UCSD-AML1 (cell line): ENCODE measurements at regions not wholly inside any gene's neighbourhood (a gene's known extent, or its start where the extent isn't known, plus 50 kb on each side); places are given as distances from the start of the nearest gene placed in this dataset.
"Not testable (repeated sequence)": the region's sequence is repeated elsewhere in the genome, so short reads cannot be mapped to it uniquely, and the experiment has no call there.

Experiments
- DNase-seq: peaks from one replicate; lab custom pipeline; 2025; ENCODE audit not compliant: unreplicated experiment; lab: John Stamatoyannopoulos, UW

DNA sequence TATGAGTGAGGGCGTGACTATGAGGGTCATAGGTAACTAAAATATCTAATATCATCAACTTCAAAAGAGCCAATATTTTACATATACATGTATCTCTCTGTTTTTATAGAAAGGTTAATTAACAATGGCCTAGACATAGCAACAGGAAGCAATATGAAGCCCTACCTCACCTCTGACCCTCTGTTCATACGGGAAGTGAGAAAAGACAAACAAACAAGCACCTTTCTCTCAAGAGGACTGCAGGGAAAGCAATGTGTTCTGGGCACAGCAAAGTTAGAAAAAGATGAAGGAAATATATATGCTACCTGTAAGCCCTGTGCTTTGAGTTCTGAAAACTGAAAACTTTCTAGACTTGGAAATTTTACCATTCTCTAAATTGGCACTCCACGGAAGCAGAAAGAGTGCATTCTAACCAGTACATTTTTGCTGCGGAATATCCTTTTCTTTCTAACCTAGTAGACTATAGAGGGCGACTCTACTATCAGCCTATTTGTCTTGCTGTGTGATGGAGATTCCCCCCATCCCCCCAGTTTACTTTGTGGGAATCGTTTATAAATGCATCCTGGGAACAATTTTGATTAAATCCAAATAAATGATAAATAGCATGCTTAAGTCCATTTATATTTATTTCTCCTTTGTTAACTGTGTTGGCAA, 830.4 kb upstream of the FAT3 start:
- no peak for DNase-seq

DNA sequence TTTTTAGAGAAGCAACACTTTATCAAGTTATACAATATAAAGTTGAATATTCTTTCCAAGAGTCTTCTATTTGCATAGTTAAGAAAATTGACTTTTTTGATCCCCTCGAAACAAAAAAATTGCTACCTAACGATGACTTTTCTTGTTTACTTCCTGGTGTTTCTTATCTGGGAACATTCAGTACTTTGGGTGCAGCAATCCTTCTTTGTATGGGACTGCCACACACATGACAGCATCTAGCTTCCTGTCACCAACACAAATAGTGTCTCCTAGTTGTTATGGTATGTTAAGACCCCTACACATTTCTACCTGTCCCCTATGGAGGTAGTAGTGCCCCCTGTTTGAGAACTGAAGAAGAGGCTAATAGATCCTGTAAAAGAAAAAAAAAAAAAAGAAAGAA, 841.7 kb upstream of the FAT3 start:
- no peak for DNase-seq

DNA sequence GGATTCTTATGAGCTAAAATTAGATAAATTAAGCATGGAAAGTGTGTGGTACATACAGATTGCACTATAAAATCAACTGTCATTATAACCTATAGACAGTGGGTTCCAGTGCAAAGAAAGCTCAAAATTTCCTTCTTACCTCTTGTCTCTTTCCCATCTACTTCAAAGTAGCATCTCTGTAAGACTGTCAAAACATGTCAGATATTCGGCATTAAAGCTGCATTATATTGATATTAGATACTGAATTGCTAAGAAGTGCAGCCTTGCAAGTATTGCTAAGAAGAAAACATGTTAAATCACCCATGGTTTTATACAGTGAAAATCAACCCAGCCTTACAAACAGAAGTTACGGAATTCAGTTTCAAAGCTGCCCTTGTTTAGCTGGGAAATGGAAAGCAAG, 849.8 kb upstream of the FAT3 start:
- no peak for DNase-seq

GRCh38 chr11:91373497-91373896, 851.1 kb upstream of the FAT3 start:
- DNase-seq = no peak

DNA sequence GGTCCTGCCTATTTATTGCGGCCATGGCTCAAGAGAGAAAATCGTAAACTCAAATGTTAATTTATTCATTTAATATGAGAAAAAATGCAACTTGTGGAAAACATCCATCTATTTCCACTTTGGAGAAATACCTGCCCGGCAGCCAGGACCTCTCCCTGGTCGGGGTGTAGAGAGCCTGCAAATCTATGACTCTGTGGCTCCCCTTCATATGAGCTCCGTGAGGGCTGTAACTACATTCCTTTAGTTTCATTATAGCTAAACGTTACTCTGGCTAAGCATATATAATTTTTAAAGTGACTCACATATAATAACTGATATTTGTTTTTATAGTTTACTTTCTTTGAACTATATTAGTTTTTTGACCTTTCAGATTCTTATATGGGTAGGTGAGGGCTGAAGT, 857.8 kb upstream of the FAT3 start:
- no peak for DNase-seq

GRCh38 chr11:91365986-91366585, 858.5 kb upstream of the FAT3 start:
- no peak for DNase-seq

- DNase-seq = no peak
Measured at GRCh38 chr11:91350931-91351330, 873.7 kb upstream of the FAT3 start.

- no peak for DNase-seq
Measured at GRCh38 chr11:91326751-91327150, 897.9 kb upstream of the FAT3 start.

GRCh38 chr11:91326280-91326679, 898.3 kb upstream of the FAT3 start:
- no peak for DNase-seq

DNA sequence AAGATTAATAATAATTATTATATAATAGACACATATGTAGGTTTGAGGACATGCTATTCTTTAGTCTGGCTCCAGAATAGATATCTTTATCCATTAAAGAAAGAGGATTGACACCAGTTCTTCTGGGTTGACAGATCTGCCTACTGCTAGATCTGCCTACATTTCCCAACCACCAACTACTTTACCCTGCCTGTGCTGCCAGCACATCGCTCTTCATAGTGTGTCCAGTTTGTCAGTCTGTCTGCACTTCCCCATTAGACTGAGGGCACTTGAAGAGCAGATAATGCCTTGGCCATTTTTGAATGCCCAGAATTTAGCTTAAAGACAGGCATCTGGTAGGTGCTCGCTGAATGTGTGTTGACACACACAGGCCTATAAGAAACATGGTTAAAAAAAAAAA, 910.1 kb upstream of the FAT3 start:
- no peak for DNase-seq

GRCh38 chr11:91312541-91312940, 912.1 kb upstream of the FAT3 start:
- DNase-seq = no peak

GRCh38 chr11:91310085-91310484, 914.5 kb upstream of the FAT3 start:
- no peak for DNase-seq

DNA sequence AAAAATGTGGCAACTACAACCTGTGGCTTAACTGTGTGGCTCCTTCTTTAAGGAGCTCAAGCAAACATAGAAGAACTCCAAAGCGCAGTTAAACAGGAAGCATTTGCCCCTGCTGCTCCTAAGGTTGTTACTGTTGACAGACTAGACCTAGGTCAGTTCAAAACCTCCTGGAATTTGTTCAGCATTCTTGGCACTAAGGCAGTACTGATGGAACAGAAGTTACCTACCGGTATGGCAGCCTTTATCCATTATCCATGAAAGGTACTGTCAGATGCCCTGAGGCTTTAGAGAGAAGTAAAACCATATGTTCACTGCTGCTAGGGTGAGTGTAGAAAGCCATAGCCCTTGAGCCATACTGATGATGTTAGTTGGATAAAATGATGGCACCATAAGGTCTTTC, 916.5 kb upstream of the FAT3 start:
- DNase-seq = no peak

- no peak for DNase-seq
Measured at GRCh38 chr11:91305402-91305801, 919.2 kb upstream of the FAT3 start.

GRCh38 chr11:91303749-91304148, 920.9 kb upstream of the FAT3 start:
- no peak for DNase-seq

DNA sequence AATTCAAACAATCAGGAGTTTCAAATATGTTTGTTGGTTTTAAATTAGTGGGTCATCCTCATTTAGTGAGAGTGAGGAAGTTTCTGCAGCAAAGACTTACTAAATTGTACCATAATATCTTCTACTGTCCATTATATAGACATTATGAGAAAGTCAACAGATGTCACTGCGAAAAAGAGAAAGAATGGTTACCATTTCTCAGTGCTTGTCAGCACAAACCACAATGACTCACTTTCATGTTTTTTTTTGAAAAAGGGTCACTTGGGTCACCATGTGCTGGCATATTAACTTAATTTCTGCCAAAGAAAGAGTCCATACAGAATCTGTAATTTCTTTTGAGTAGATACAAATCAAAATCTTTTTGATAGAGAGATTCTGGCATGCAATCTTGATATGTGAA, 924.6 kb upstream of the FAT3 start:
- no peak for DNase-seq

DNA sequence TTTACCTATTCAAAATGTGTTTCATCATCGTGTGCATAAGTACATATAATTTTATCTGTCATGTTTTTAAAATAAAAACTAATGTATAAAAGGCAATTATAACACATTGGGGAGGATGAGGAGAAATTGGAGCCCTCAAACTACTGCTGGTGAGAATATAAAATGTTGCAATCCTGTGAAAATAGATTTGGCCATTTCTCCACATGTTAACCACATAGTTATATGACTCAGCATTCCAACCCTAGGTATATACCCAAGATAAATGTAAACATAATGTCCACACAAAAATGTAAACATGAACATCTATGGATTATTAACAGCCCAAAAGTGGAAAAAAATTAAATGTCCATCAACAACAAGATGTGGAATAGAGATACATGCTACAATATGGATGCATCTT, 928.0 kb upstream of the FAT3 start:
- DNase-seq = no peak

DNA sequence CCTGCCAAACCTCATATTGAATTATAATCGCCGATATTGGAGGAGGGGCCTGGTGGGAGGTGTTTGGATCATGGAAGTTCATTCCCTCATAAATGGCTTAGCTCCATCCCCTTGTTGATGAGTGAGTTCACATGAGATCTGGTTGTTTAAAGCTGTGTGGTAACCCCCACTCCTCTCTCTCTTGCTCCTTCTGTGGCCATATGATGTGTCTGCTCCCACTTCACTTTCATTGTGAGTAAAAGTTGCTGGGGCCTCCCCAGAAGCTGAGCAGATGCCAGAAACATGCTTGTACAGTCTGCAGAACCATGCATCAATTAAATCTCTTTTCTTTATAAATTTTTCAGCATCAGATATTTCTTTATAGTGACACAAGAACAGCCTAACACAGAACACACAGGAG, 929.0 kb upstream of the FAT3 start:
- no peak for DNase-seq

DNA sequence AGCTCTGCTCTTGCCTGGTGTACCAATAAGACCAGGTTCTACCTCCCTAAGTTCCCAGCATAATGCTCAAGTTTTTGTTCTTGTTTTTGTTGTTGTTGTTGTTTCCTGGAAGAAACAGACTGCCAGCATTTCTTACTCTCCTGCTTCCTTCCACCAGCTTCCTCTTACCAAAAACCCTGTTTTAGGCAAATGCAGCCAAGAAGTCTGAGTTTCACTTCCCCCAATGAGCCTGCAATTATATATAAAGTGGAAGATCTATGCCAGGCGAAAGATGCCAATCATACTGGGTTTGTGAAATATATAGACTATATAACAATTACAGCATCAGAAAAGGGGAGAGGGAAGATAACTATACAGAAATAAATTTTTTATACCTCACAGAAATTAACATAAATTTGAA, 931.5 kb upstream of the FAT3 start:
- DNase-seq = no peak

- DNase-seq = no peak
Measured at GRCh38 chr11:91272089-91272488, 952.5 kb upstream of the FAT3 start.

DNA sequence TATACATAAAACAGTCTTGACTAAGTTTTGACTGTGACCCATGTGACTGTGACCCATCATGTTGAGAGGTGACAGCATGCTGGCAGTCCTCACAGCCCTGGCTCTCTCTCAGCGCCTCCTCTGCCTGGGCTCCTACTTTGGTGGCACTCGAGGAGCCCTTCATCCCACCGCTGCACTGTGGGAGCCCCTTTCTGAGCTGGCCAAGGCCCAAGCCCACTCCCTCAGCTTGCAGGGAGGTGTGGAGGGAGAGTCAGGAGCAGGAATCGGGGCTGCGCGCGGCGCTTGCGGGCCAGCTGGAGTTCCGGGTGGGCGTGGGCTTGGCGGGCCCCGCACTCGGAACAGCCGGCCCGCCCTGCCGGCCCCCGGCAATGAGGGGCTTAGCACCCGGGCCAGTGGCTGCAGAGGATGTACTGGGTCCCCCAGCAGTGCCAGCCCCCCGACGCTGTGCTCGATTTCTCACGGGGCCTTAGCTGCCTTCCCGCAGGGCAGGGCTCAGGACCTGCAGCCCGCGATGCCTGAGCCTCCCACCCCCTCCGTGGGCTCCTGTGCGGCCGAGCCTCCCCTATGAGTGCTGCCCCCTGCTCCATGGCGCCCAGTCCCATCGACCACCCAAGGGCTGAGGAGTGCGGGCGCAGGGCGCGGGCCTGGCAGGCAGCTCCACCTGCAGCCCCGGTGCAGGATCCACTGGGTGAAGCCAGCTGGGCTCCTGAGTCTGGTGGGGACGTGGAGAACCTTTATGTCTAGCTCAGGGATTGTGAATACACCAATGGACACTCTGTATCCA, 955.9 kb upstream of the FAT3 start:
- not testable (repeated sequence) for DNase-seq

DNA sequence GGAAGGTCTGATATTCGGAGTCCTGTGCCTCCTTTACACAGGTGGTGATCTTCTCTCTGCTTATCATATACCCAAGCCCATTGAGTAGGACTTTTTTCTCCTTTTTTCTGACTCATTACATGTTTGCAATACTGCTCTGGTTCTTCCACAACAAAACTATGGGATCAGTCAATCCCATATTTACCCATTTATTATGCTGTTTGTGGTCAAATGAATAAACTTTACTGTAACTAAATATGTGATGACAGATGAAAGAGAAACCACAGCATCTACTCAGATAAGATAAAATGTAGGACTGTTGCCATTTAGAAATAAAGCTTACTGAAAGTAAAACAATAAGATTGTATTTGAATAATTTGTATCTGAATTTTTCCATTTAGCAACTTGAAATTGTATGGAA, 958.7 kb upstream of the FAT3 start:
- DNase-seq = no peak
